Activated CD8-positive, alpha-beta T cell treated with anti-CD3 and anti-CD28 coated beads for 36 hours (primary cell): ENCODE measurements at regions not wholly inside any gene's neighbourhood (a gene's known extent, or its start where the extent isn't known, plus 50 kb on each side); places are given as distances from the start of the nearest gene placed in this dataset.

Experiments used
- ATAC-seq: fragments of 200-7000 bp; cut with Tn5 transposase; one replicate; pipeline ENCODE4 v1.10.0; 2021; ENCODE audit warnings: mild to moderate bottlenecking, moderate library complexity
- CTCF ChIA-PET: fragments of 350-600 bp; sonication (Branson Sonifier 250); formaldehyde crosslinking; loops from one replicate; lab custom pipeline; 2021; ENCODE audit warnings: antibody characterized with exemption; lab: Charles Lee
- POLR2A ChIA-PET: fragments of 350-600 bp; sonication (Branson Sonifier 250); formaldehyde crosslinking; loops from one replicate; lab custom pipeline; 2021; ENCODE audit warnings: antibody characterized with exemption; lab: Charles Lee
- DNase-seq: peaks from one replicate; pipeline ENCODE4 v3.0.0-alpha.2; 2020
- H3K27ac Mint-ChIP-seq: one replicate; pipeline ENCODE4 v1.8.0; 2021; ENCODE audit warnings: mild to moderate bottlenecking, mixed read lengths
- H3K27me3 Mint-ChIP-seq: one replicate; pipeline ENCODE4 v1.8.0; 2021; ENCODE audit warnings: mixed read lengths
- H3K36me3 Mint-ChIP-seq: one replicate; pipeline ENCODE4 v1.8.0; 2021; ENCODE audit warnings: low read depth, mixed read lengths
- H3K4me1 Mint-ChIP-seq: one replicate; pipeline ENCODE4 v1.8.0; 2021; ENCODE audit warnings: low read depth, mixed read lengths
- H3K4me3 Mint-ChIP-seq: one replicate; pipeline ENCODE4 v1.8.0; 2021; ENCODE audit warnings: mild to moderate bottlenecking, moderate library complexity, mixed read lengths
- H3K9me3 Mint-ChIP-seq: one replicate; pipeline ENCODE4 v1.8.0; 2021; ENCODE audit warnings: mixed read lengths
- intact Hi-C: fragments of 100-400 bp; cut with micrococcal nuclease; formaldehyde crosslinking; loops from one replicate; pipeline ENCODE4 v1.10.0; 2022
- TF ChIP-seq, protein P1 (sequence below): fragments of 200-600 bp; IDR thresholded peaks from one replicate; pipeline ENCODE4 v1.8.0; 2022; ENCODE audit warnings: antibody characterized with exemption, mild to moderate bottlenecking

DNA sequence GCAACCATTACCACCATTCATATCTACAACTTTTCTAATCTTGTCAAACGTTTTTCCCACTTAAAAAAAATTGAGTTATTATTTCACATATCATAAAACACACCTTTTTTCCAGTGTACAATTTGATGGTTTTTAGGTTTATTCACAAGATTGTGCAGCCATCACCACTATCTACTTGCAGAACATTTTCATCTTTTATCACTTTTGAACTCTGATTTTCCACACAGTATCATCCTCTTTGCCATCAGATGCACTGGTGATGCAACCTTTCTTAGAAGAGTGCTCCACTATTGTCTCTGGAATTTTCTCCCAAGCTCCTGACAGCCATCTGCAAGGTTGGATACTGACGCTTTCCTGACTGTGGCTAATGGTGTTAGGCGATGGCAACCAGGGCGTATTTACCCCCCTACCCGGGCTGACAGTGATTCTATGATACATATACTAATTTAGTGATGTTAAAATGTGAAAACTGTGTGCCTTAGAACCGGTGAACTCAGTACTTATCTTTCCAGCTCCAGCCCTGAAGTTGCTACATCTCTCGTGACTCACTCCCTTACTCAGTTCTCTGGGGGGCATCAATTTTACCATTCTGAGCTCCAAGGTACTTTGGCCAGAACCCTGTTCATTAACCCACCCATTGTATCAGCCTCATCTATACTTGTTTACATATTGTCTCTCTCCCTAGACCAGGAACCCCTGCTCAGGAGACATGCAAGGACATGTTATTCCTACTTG is 105.4 kb upstream of the SPRED2 start:
- ChIA-PET POLR2A (no interaction called here), CTCF (interaction anchor here (0.8 kb wide), 1 partner anchor 261 kb away, joined by 3 read pairs; no protein-coding TSS in a partner anchor)
- no peak for DNase-seq
- Mint-ChIP-seq H3K9me3 (no peaks in the 10 kb centered on the region), H3K27me3 (peaks cover 5% of the 10 kb centered on the region), H3K27ac (no peak overlapping the region), H3K4me1 (no peaks in the 10 kb centered on the region), H3K36me3 (no peaks in the 10 kb centered on the region), H3K4me3 (no peak overlapping the region)
- no peak for ATAC-seq
- intact Hi-C loops, result no loop called here
- TF ChIP-seq, protein P1, sequence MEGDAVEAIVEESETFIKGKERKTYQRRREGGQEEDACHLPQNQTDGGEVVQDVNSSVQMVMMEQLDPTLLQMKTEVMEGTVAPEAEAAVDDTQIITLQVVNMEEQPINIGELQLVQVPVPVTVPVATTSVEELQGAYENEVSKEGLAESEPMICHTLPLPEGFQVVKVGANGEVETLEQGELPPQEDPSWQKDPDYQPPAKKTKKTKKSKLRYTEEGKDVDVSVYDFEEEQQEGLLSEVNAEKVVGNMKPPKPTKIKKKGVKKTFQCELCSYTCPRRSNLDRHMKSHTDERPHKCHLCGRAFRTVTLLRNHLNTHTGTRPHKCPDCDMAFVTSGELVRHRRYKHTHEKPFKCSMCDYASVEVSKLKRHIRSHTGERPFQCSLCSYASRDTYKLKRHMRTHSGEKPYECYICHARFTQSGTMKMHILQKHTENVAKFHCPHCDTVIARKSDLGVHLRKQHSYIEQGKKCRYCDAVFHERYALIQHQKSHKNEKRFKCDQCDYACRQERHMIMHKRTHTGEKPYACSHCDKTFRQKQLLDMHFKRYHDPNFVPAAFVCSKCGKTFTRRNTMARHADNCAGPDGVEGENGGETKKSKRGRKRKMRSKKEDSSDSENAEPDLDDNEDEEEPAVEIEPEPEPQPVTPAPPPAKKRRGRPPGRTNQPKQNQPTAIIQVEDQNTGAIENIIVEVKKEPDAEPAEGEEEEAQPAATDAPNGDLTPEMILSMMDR, result no peak

DNA sequence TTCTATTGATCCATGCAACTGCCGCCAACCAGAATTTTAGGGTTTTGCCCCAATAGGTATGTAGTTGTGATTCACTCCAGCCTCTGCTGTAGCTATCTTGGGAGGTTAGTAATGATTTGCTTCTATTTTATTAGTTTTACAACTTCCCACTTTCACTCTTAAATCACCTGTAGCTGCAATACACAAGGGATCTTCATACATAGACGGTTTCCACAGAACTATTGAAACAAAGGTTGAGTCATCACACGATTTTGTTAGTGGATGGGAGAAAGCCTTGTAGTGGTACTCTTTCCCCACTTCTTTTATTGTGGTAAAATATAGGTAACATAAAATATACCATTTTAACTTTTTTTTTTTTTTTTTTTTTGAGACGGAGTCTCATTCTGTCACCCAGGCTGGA is 104.2 kb upstream of the SPRED2 start:
- Mint-ChIP-seq H3K4me3 (no peak overlapping the region), H3K27ac (no peak overlapping the region), H3K36me3 (no peaks in the 10 kb centered on the region), H3K4me1 (no peaks in the 10 kb centered on the region), H3K27me3 (peaks cover 5% of the 10 kb centered on the region), H3K9me3 (no peaks in the 10 kb centered on the region)
- intact Hi-C loops, result no loop called here
- POLR2A ChIA-PET, result no interaction called here
- no peak for DNase-seq
- no peak for ATAC-seq
- CTCF ChIA-PET, result no interaction called here
- TF ChIP-seq, protein P1, result no peak

DNA sequence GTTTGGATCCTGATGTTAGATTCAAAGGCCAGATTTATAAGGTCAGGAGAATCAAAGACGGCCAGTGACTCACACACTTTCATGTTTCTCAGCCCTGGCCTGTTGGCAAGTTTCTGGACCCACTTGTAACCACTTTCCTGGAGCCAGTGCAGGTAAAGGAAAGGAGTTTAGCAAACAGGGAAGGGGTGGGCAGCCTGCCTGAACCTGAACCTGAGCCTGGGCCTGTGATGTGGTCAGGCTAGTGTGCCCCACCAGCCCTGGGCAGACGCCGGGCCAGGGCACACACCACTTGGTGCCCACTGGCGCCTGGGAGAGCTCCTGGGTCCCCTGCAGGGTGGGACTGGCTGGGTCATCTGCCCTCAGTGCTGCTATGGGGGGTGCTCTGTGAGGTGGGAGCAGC is 100.5 kb upstream of the SPRED2 start:
- intact Hi-C loops, result no loop called here
- ATAC-seq (no peak), DNase-seq (no peak)
- CTCF ChIA-PET, result no interaction called here
- POLR2A ChIA-PET, result no interaction called here
- no peaks in the 10 kb centered on the region for H3K36me3 Mint-ChIP-seq
- peaks cover 2% of the 10 kb centered on the region for H3K27me3 Mint-ChIP-seq
- H3K4me3 Mint-ChIP-seq, result no peak overlapping the region
- H3K9me3 Mint-ChIP-seq, result no peaks in the 10 kb centered on the region
- H3K4me1 Mint-ChIP-seq, result no peaks in the 10 kb centered on the region
- TF ChIP-seq, protein P1, result no peak
- no peak overlapping the region for H3K27ac Mint-ChIP-seq

DNA sequence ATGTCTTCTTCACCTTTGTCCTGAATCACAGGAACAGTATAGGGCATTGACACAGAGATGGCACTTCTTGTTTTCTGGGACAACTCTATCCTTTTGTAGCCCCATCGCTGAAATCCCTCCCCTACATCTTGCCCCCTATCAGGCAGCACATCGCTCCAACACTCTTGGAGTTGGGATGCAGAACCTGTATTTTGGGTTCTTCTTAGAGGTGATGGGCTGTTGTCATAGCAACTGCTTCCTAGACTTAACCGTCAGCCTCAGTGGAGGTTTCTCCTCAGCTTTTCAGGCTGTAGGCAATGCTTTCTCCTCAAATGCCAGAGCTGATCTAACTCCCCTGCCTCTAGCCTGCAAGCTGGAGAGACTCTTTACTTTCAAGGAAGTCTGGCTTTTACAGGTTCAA is 99.9 kb upstream of the SPRED2 start:
- H3K9me3 Mint-ChIP-seq, result no peaks in the 10 kb centered on the region
- ChIA-PET CTCF (no interaction called here), POLR2A (interaction anchor here (0.6 kb wide), 1 partner anchor 23 kb away, joined by 3 read pairs; no protein-coding TSS in a partner anchor)
- no peaks in the 10 kb centered on the region for H3K4me1 Mint-ChIP-seq
- intact Hi-C loops, result no loop called here
- TF ChIP-seq, protein P1, result no peak
- no peak overlapping the region for H3K27ac Mint-ChIP-seq
- H3K4me3 Mint-ChIP-seq, result no peak overlapping the region
- no peak for ATAC-seq
- H3K27me3 Mint-ChIP-seq, result peaks cover 1% of the 10 kb centered on the region
- DNase-seq, result no peak
- no peaks in the 10 kb centered on the region for H3K36me3 Mint-ChIP-seq

DNA sequence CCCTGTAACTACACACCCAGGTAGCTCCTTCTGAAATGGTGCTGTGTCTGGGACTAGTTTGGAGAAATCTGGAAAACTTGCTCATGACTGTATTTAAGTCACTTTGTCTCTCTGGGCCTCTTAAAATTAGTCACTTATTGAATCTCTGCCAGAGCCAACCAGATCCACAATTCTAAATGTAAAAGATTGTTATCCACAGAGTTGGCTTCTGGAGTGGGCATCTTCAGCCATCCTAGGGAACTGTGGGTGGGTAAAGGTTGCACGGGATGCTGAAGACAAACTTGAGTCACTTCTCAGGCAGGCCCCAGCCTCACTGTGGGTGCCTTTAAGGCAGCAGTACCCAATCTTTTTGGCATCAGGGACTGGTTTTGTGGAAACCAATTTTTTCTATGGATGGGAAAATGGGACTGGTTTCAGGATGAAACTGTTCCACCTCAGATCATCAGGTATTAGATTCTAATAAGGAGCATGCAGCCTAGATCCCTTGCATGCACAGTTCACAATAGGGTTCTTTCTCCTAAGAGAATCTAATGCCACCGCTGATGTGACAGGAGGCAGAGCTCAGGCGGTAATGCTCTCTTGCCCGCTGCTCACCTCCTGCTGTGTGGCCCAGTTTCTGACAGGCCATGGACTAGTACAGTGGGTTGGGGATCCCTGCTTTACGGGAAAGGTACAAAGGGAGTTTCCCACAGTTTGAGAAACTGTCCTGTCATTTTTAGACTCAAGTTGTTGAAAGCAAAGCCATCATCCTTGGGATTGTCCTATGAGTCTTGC is 98.3 kb upstream of the SPRED2 start:
- CTCF ChIA-PET, result no interaction called here
- no peaks in the 10 kb centered on the region for H3K36me3 Mint-ChIP-seq
- ATAC-seq, result no peak
- no peak for DNase-seq
- no peaks in the 10 kb centered on the region for H3K4me1 Mint-ChIP-seq
- no peaks in the 10 kb centered on the region for H3K9me3 Mint-ChIP-seq
- POLR2A ChIA-PET, result no interaction called here
- H3K27me3 Mint-ChIP-seq, result peaks cover 1% of the 10 kb centered on the region
- H3K4me3 Mint-ChIP-seq, result no peak overlapping the region
- no peak overlapping the region for H3K27ac Mint-ChIP-seq
- intact Hi-C loops, result no loop called here
- TF ChIP-seq, protein P1, result no peak
